AG08395 (cell line): ENCODE measurements at regions not wholly inside any gene's neighbourhood (a gene's known extent, or its start where the extent isn't known, plus 50 kb on each side); places are given as distances from the start of the nearest gene placed in this dataset.

Source experiments
- DNase-seq: peaks from one replicate; pipeline ENCODE4 v3.0.0; 2012; ENCODE audit warnings: mixed read lengths, low spot score

GRCh38 chr3:74693251-74693650 is 78.8 kb upstream of the CNTN3 start:
- DNase-seq = no peak

GRCh38 chr3:74691946-74692345 is 77.5 kb upstream of the CNTN3 start:
- DNase-seq = no peak

GRCh38 chr3:74673326-74673725 is 58.9 kb upstream of the CNTN3 start:
- DNase-seq = no peak

GRCh38 chr3:74664606-74665005 is 50.1 kb upstream of the CNTN3 start:
- no peak for DNase-seq
